ENCODE measurements at regions not wholly inside any gene's neighbourhood (a gene's known extent, or its start where the extent isn't known, plus 50 kb on each side); places are given as distances from the start of the nearest gene placed in this dataset.

DNA sequence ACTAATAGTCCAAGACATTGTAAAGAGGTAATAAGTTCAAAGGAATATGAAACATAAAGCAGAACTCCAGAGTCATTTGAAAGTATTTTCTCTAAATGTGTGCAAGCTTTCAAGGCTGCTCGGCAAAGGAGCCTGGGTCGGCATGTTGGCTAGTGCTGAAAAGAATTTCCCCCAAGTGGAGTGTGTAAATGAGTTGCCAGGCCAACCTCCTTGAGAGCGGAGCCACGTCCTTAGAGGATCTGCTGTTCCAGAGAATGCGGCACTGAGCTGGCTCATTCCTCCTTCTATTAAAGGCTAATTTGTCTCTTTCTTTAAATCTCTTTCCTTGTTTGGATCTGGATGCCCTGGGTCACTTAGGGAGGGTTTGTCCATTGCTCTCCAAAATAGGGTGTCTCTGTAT is 127.5 kb downstream of the RDH14 start:
- ATAC-seq (peak; percentile 28), DNase-seq (no peak)
- intact Hi-C loops (cut with micrococcal nuclease), result no loop called here

GRCh38 chr2:18430996-18431748 is 129.3 kb downstream of the RDH14 start:
- DNase-seq (no peak), ATAC-seq (no peak)
- intact Hi-C loops (cut with micrococcal nuclease), result no loop called here

GRCh38 chr2:18428516-18428915 is 131.9 kb downstream of the RDH14 start:
- DNase-seq (no peak), ATAC-seq (no peak)
- intact Hi-C loops (cut with micrococcal nuclease), result no loop called here

- no peak for DNase-seq
- ATAC-seq, result no peak
- intact Hi-C loops (cut with micrococcal nuclease), result no loop called here
These were observed 132.7 kb downstream of the RDH14 start for GRCh38 chr2:18427762-18428161.

- intact Hi-C loops (cut with micrococcal nuclease), result no loop called here
- DNase-seq (no peak), ATAC-seq (no peak)
These were observed 134.3 kb downstream of the RDH14 start for GRCh38 chr2:18426174-18426573.

DNA sequence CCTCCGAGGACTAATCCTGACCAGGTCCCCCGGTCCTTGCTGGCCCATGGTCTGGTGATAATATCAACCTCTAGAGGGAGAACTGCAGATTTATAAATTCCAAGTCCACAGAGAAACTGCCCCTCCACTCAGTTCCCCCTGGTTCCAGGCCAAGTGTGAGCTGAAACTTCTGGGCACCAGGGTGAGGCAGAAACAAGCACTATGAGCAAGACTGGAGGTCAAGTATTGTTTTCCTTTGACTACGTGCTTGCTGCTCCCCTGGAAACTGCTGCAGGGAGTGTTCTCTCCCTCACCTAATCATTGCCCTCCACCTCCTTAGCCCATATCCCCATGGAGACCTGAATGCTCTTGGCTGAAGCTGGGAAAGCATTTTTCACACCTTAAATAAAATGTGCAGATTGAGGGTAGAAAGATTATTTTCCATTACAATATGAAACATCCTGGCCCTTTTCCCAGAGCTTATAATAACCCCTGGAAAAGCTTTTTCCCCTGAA is 135.2 kb downstream of the RDH14 start:
- intact Hi-C loops (cut with micrococcal nuclease), result no loop called here
- no peak for DNase-seq
- no peak for ATAC-seq

GRCh38 chr2:18423636-18424035 is 136.8 kb downstream of the RDH14 start:
- intact Hi-C loops (cut with micrococcal nuclease), result no loop called here
- ATAC-seq (no peak), DNase-seq (no peak)

DNA sequence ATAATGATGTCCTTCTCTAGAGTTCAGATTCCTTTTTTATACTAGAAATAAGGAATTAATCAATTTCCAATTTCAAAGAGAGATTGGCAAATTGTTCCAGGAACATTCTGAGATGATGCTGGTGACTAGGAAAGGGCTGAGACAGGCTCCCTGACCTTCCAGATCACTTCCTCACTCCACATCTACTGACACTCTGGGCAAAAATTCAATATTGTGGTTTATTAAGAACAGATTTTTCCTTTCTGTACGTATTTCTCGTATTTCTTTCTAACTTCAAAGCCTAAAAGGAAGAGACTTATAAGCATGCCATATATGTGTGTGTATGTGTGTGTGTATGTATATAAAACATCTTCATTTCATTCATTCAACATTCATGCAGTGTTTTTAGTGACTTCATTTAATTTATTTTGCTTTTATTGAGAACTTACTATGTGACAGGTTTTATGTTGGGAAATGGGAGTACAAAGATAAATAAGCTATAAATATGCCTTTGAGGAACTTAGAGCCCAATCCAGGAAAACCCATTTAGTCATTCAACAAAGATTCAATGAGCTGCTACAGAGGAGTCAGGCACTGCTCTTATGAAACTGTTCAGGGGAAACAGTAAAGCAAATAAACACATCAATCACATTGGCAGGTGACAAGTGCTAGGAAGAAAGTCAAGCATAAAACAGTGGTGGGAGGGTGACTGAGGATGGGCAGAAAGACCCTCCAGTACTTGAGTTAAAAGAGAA is 137.9 kb downstream of the RDH14 start:
- DNase-seq (no peak), ATAC-seq (no peak)
- intact Hi-C loops (cut with micrococcal nuclease), result no loop called here

DNA sequence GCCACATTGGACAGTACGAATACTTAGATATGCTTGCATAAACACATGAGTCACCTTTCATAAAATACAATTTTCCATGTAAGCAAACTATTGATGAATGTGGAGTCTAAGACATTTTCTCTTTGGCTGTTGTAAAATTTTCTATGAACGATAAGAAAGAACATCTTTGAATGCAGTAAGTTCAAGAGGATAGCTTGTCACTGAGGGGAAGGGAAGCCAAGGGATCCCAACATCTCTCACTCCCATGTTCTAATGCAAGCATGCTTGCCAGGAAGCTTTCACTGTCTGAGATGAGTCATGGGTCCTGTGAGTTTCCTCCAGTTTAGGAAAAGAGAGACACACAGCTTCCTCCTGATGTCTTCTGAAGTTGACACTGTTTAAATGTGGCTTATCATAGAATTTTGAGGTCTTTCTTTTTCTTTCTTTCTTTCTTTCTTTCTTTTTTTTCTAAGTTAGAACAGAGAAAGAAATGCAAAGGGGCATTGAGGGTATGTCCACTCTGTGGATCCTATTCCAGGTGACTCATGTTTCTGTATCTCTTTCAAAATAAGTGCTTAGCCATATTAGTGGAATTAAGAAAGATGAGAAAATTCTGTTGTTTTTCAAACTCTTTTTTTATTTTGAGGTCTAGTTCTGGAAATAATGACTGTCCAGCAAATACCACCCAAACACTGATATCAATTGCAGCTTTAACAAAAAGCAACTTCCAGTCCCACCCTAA is 146.6 kb downstream of the RDH14 start:
- ATAC-seq, result peak; percentile 95
- intact Hi-C loops (cut with micrococcal nuclease), result no loop called here
- DNase-seq, result no peak

DNA sequence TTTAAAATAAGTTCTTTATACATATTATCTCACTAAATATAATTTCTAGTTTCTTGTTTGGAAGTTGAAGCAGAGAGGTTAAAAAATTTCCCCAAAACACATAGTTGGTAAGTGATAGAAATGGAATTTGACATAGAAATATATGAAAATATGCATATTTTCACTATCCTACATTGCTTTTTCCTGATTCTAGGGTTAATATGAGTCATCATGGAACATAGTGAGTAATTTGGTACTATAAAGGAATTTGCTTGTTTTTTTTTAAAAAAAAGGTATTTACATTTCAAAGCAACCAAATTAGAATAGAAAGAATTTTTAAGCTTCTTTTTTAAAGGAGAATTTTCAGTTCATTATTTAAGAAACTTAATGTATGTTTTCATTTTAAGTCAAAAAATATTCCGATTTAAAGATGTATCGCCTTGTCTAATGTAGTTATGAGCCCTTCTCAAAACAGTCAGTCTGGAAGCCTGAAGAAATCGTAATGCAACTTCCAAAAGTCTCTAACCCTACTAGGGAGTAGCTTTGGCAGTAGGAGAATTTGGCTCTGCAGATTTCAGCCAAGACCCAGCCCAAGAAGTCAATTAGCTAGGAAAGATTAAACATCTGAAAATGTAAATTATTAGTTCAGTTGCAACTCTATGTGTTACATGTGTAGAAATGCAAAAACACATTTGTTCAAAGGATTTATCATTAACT is 147.3 kb downstream of the RDH14 start:
- ATAC-seq, result peak; percentile 83
- DNase-seq, result no peak
- intact Hi-C loops (cut with micrococcal nuclease), result no loop called here

DNA sequence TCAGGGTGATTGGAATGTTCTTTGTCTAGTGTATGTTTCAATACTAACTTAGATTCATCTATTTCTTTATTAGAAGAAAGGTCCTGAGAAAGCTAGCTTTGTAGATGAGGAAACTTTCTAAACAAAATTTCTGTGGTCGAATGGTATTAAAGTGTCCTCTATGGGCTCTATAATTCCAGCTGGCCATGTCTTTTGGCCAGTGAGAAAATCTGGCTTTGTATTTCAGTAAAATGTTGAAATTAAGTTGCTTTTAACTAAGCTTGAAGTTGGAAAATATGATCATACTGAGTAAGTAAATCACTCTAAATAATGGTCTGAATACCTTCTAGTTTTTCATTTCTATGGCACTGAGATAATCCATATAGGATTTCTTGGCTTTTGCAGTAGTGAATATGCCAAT is 148.8 kb downstream of the RDH14 start:
- intact Hi-C loops (cut with micrococcal nuclease), result no loop called here
- DNase-seq (no peak), ATAC-seq (no peak)

DNA sequence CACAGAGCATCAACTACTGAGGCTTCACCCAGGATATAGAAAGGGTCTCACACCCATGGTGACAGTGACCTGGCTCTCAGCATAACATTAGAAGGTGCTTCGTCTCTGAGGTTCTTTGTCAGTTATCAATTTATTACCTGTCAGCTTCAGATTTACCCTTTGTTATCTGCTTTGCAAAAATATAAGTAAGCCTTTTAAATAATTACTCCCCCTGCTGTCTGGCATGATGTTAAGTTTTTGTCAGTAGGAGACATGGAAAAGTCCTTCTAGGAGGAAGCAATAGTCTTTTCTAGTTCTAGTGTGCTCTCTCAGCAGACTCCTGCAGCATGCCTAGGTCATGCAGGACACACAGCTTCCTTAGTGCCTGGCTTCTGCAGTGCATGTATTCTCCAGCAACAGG is 149.9 kb downstream of the RDH14 start:
- no peak for ATAC-seq
- intact Hi-C loops (cut with micrococcal nuclease), result no loop called here
- no peak for DNase-seq

DNA sequence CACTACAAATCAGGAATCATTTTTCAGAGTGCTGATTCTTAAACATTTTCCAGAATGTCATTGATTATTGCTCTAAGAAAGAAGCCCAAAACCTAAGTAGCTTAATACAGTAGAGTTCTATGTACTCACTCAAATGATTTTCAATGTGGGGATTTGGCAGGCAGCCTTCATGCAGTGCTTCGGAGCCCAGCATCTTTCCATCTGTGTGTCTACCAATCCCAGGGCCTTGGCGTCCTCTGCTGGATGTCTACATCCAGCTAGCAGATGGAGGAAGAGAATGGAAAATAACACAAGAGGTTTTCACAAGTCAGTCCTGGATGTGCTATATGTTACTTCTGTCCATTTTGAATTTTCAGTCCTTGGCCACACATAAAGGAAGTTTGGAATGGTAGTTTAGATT is 151.8 kb downstream of the RDH14 start:
- DNase-seq, result no peak
- intact Hi-C loops (cut with micrococcal nuclease), result no loop called here
- no peak for ATAC-seq

GRCh38 chr2:18406219-18406618 is 154.2 kb downstream of the RDH14 start:
- intact Hi-C loops (cut with micrococcal nuclease), result no loop called here
- ATAC-seq (no peak), DNase-seq (no peak)

GRCh38 chr2:18404708-18405107 is 155.7 kb downstream of the RDH14 start:
- intact Hi-C loops (cut with micrococcal nuclease), result no loop called here
- ATAC-seq (no peak), DNase-seq (no peak)

- intact Hi-C loops (cut with micrococcal nuclease), result no loop called here
- ATAC-seq, result no peak
These were observed 156.4 kb downstream of the RDH14 start for GRCh38 chr2:18403921-18404522.

DNA sequence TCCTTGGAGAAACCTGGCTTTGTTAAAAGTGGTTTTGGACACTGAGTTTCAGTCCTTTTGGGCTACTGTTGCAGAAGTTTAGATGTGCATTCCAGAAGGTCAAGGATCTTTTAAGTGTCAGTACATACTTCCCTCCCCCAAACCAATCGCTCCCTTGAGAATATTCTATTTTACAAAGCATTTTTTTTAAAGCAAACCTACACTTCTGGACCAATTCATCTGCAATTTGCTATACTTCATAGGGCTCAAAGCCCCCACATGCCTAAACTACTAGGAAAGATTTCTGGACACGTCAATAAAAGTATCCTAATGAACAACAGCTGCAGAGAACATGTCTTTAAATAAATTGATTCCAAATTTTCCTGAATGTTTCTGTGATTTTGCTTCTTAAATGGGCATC is 157.6 kb downstream of the RDH14 start:
- no peak for ATAC-seq
- intact Hi-C loops (cut with micrococcal nuclease), result no loop called here
- no peak for DNase-seq

More at GRCh38 chr2:18403921-18404522, 156.4 kb downstream of the RDH14 start:
- DNase-seq, result no peak

- no peak for DNase-seq
- no peak for ATAC-seq
- intact Hi-C loops (cut with micrococcal nuclease), result no loop called here
These were observed 159.0 kb downstream of the RDH14 start for GRCh38 chr2:18401471-18401870.

DNA sequence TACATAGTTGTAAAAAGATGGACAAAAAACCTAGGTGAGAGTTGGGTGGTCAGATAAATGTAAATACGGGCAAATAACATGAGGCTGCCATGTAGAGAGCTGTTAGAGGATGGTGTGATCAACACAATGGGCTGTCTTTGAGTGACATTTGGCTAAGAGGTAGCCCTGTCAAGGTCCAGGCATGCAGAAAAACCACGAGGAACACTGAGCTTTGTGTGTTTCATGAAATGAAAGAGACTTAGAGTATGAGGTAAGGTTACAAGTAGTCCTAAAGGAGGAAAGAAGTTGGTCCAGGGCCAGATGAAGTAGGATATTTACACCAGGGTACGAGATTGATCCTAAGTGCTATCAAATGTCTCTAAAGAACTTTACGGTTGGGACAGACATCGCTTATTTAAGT is 160.9 kb downstream of the RDH14 start:
- no peak for DNase-seq
- intact Hi-C loops (cut with micrococcal nuclease), result no loop called here

More for the DNA sequence above, 160.9 kb downstream of the RDH14 start:
- ATAC-seq, result no peak

All from left ventricle myocardium superior (tissue), 1 donor.